T-helper 2 cell (primary cell): ENCODE measurements at regions not wholly inside any gene's neighbourhood (a gene's known extent, or its start where the extent isn't known, plus 50 kb on each side); places are given as distances from the start of the nearest gene placed in this dataset.
"Not testable (repeated sequence)": the region's sequence is repeated elsewhere in the genome, so short reads cannot be mapped to it uniquely, and the experiment has no call there.

ENCODE experiments used
- DNase-seq, 5 experiments: peaks; one replicate each; pipeline versions ENCODE4 v3.0.0 to v3.0.0-alpha.2; 2012 to 2022

DNA sequence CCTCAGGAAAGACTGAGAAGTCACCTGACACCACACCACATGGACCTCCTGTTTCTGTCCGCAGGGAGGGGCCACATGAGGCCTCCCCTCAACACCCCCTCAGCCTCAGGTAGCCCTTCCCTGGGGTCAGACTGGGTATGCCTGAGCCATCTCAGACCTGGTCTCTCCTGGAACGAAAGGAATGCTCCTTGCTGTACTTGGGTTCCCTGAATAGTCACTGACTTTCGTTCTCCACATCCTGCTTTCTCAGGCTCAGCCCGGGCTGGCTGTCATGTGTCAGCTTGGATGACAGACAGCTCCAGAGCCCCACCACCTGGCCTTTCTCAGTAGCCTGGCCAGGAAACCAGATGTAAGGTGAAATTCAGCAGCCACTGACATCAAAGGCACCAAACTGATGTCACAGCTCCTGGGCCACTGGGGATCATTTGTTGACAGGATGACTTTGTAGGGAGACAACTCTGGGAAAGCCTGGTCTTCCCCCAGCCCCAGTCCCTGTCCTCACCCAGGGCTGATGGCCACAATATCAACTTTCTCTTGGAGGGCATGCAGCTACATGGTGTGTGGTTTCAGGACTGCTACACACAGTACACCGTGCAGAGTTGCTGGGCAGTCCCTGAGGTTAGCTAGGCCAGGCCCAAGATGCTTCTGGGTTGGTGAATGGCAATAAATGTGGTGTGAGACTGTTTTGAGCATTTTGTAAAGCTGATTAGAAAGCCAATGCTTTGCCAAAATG is 141.4 kb upstream of the MRPS22 start:
- DNase-seq, result peak in 1 of 5 experiments; percentile 85

GRCh38 chr3:139202959-139203349 is 140.9 kb upstream of the MRPS22 start:
- DNase-seq, result no peak

DNA sequence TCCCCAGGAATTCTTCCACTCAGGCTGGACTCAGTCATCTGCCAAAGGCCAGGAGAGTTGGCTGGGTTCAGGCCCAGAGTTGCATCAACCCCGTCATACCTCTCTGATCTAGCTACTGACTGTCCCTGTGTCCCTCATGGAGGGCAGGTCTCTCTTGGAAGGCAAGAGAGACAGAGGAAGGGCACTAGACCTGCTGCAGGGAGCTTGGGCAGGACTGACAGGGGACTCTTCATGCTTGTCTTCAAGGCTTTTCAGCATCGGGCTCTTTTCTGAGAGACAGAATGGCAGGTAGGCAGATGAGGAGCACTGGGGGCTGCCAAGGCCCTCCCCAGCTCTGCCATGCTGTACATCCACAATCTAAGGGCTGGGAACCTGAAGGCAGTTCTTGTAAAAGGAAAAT is 140.1 kb upstream of the MRPS22 start:
- DNase-seq, result no peak

- DNase-seq, result no peak
Measured at GRCh38 chr3:139204728-139205127, 139.1 kb upstream of the MRPS22 start.

DNA sequence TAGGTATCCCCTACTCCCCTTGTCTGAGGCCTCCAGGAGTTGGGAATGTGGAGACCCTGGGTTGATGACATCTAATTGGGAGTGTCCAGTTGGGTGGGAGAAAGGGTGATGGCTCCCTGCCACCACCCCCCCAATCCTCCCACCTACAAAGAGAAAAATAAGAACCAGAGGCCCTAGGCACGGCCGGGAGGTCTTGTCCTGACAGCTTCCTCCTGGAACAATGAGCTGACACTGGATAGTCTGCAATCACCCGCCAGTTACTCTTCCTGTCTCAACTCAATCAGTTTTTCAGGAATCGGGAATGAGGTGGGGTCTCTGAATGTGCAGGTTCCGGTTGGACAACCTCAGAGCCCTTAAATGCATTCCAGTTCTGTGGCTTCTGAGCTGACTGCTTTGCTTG is 129.9 kb upstream of the MRPS22 start:
- DNase-seq, result no peak

DNA sequence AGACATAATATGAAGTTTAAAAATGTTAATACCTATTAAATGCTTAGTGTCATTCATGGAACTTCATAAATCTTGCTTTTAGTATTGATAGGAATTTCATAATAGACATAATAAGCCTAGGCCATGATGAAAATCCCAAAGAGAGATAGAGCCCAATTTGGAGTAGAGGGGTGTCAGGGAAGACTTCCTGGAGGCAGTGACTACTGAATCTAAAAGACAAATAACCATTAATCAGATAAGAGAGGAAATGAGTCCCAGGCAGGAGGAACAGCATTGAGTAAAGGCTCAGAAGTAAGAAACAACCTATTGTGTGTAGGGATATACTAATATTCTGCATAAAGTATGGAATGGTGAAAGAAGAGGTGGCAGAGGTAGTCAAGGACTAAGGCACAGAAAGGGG is 126.9 kb upstream of the MRPS22 start:
- DNase-seq, result no peak

- no peak for DNase-seq
Measured at GRCh38 chr3:139217633-139218032, 126.2 kb upstream of the MRPS22 start.

GRCh38 chr3:139218046-139218445 is 125.8 kb upstream of the MRPS22 start:
- no peak for DNase-seq

DNA sequence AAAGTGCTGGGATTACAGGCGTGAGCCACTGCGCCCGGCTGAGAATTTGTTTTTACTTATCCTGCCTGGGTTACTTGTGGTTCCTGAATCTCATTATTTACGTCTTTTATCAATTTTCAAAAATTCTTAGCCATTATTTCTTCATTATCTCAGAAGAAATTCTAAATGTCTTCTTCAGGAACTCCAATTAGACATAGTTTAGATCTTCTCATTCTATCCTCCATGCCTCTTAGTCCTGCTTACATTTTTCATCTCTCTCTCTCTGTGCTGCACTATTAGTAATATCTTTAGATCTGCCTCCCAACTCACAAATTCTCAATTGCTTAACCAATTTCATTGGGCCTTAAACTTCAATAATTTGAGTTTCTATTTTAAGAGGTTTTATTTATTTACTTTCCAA is 124.4 kb upstream of the MRPS22 start:
- no peak for DNase-seq

DNA sequence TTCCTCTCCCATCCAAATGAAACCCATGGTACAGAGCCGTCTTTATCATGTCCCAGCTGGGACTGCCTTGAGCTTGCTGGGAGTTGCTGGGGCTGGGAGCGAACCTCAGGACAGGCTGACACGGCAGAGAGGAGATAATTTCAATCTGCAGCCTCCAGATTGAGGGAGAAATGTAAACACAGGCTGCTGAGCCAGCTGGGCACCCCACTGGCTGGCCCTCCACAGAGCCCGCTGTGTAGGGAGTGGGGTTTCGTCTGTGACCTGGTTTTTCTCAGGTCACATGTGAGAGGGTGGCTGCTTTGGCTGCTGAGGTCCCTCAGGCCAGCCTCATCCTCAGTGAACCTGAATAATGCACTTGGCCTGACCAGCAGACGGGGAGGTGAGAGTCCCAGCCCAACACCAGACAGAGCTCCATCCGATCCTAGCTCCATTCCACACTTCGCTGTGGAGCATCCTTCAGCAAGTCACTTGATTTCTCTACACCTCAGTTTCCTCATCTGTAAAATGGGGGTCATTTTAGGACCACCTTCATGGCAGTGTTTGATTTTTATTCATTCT is 121.6 kb upstream of the MRPS22 start:
- DNase-seq, result no peak

- no peak for DNase-seq
Measured at GRCh38 chr3:139225548-139225947, 118.3 kb upstream of the MRPS22 start.

DNA sequence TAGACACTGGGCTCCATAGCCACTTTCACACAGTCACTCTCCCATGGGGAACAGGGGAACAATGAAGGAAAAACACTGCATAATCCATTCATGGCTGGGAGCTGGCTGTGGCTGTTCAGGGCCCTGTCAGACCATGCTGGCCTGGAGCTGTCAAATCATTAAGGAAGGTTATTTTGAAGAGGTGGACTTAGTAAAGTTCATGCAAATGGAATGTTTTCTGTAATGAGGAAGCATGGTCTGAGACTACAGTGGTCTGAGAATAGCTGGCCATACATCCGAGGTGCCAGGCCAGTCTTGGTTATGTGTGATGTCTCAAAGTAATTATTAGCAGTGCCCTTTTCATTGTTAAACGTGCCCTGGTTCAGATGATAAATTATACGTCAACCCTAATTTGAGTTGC is 117.1 kb upstream of the MRPS22 start:
- DNase-seq, result no peak

- no peak for DNase-seq
Measured at GRCh38 chr3:139227165-139227564, 116.7 kb upstream of the MRPS22 start.

DNA sequence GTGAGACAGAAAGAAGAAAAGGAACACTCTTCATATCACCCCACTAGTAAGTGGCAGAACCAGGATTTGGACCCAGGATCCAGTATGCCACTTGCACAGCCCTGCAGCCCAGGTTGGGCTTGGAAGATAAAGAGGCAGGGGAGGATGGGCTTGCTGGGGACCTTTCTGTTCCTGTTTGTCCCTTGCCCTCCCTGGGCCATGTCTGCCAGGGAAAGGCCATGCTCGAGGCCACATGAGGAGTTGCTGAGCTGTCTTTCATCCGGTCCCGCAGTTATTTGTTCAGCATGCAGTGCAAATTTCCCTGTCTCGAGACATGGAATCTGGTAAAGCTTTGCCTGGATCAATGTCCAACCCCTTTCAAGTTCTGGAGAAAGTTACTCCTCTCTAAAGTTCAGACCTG is 116.0 kb upstream of the MRPS22 start:
- DNase-seq, result no peak

- no peak for DNase-seq
Measured at GRCh38 chr3:139230391-139230790, 113.4 kb upstream of the MRPS22 start.

DNA sequence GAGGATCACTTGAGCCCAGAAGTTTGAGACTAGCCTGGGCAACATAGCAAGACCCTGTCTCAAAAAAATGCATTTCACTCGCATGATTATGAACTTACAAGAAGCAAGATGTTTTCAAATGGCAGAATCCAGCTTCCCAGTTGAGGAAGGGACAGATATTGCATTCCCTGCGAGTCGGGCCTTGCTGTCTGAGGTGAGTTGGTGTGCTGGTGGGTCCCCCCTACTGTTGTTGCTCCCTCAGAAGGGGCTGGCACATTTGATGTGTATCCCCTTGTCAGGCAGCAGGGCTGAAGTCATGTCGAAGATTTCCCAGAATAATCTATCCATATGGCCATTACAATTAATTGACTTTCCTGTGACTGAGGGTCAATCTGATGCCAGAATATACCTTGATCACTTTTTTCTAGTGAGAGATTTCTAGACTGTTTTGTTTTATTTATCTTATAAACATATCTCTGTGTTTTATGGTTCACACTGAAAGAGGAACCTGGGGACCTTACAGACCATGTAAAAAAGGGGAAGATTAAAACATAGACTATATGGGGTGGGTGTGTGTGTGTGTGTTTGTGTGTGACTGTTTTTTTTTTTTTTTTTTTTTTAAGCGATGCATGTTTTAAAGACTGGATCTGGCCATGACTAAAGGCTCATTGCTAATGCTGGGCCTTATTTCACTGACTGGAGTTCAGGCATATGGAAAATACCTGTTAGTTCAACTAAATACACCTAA is 112.1 kb upstream of the MRPS22 start:
- DNase-seq, result peak in 1 of 5 experiments; percentile 25

DNA sequence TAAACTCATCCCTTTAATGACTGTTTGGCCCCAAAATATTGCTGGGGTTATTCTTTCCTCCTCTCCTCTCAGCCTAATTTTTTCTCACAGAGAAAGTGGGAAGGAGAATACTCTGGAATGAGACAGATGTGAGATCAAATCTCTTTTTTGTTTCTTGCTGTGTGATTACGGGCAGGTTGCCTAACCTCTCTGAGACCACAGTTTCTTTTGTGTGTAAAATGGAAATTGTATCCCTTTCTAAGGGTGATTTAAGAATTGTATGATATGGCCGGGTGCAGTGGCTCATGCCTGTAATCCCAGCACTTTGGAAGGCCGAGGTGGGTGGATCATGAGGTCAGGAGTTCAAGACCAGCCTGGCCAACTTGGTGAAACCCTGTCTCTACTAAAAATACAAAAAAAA is 111.5 kb upstream of the MRPS22 start:
- not testable (repeated sequence) for DNase-seq

- DNase-seq, result no peak
Measured at GRCh38 chr3:139234491-139234890, 109.3 kb upstream of the MRPS22 start.

- DNase-seq, result no peak
Measured at GRCh38 chr3:139235192-139235591, 108.6 kb upstream of the MRPS22 start.

GRCh38 chr3:139236336-139236735 is 107.5 kb upstream of the MRPS22 start:
- DNase-seq, result no peak

- DNase-seq, result no peak
Measured at GRCh38 chr3:139238281-139239030, 105.4 kb upstream of the MRPS22 start.

GRCh38 chr3:139239550-139239949 is 104.3 kb upstream of the MRPS22 start:
- DNase-seq, result no peak

DNA sequence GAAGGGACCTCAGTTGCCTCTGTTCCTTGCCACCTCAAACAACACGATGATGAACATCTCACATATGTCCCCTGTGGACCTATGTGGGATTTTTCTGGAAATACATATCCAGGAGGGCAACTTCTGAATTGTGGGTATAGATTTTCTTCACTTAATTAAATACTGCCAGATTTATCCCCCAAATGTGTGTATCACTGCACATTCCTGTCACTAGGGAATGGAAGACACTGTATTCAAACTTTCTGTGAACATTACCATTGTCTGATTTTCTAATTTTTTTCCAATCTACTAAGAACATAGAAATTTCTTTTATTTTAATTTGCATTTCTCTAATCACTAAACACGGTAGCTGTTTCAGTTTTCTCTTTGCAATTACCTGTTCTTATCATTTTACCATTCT is 102.0 kb upstream of the MRPS22 start:
- no peak for DNase-seq
